Activated CD4-positive, alpha-beta T cell treated with anti-CD3 and anti-CD28 coated beads, Interleukin-2, Interleukin-6, amounts not matched to agents 100 ng/mL and 50 ng/mL, durations not matched to agents 16 hours and 8 hours (primary cell): ENCODE measurements at regions not wholly inside any gene's neighbourhood (a gene's known extent, or its start where the extent isn't known, plus 50 kb on each side); places are given as distances from the start of the nearest gene placed in this dataset.
"Not testable (repeated sequence)": the region's sequence is repeated elsewhere in the genome, so short reads cannot be mapped to it uniquely, and the experiment has no call there.

Experiments
- DNase-seq: peaks from one replicate; pipeline ENCODE4 v3.0.0-alpha.2; 2020

DNA sequence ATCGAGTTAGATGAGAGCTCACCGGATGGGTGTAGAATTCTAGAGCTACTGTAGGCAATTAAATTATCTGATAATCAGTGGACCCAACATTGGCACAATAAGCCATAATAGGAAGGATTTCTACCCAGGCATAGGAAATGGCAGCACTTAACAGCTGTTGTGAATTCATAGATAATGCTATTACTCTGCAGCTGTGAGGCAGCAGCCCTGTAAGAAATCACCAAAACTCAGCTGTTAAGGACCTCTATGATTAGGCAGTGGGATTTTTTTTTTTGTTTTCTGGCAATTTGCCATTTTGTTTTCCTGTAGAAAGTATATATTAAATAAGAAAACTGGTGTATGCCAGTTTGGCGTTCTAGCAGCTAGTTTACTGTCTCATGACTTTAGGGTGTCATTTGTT, 609.1 kb upstream of the SLC35B3 start:
- DNase-seq: no peak

DNA sequence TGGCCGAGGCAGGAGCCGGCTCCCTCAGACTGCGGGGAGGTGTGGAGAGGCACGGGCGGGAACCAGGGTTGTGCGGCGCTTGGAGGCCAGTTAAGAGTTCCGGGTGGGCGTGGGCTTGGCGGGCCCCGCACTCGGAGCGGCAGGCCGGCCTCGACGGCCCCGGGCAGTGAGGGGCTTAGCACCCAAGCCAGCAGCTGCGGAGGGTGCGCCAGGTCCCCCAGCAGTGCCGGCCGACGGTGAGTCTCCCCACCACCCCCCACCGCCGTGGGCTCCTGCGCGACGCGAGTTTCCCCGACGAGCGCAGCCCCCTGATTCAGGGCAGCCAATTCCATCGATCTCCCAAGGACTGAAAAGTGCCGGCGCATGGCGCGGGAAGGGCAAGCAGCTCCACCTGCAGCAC, 605.4 kb upstream of the SLC35B3 start:
- DNase-seq: no peak

DNA sequence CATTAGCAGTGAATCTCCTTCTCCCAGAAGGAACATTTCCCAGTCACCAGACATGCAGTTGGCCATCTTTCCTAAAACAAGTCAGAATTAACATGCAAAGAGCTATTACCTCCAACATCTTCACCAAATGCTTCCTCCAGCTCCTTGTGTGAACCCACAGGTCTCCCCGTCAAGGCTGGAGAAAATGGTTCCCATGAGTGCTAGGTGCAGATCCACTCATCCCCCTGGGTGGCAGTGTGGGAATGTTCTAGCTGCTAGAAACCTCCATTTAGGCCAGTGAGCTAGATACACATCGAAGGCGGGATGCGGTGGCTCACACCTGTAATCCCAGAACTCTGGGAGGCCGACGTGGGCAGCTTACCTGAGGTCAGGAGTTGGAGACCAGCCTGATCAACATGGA, 603.9 kb upstream of the SLC35B3 start:
- no peak for DNase-seq

DNA sequence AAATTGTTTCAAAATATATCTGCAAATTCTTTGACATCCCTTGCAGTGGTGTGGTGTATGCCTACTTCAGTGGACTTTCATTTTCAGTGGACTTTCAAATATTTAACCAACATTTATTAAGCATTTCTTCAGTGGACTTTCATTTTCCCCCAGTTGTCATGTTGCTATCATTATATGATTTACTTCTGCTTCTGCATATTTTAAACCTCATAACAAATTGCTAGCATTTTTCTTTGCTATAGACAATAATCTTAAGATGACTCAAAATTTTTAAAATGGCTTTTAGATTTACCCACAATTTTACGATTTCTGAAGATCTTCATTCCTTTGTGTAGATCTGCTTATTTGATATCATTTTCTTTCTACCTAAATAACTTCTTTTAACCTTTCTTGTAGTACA, 592.7 kb upstream of the SLC35B3 start:
- no peak for DNase-seq

DNA sequence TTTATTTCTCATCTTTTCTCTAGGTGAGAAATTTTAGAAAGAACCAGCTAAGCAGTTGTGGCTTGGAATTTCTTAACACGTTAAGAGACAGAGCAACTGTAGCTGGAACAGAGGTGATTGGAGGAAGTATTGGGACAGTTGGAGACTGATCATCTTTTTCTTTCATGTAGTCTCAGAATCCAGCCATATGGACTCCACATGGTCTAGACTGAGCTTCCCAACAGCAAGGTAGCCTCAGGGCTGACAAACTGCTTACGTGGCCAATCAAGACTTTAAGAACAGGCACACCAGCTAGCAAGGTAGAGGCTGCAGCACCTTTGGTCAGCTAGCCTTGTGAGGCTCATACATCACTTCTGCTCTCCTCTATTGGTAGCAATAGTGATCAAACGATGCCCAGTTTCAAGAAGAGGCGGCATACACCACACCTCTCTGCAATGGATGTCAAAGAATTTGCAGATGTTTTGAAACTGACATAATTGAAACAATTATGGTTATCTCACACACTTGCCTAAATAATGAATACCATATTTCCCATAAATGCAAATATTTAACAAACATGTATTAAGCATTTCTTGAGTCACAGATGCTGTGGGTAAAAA, 590.5 kb upstream of the SLC35B3 start:
- no peak for DNase-seq

DNA sequence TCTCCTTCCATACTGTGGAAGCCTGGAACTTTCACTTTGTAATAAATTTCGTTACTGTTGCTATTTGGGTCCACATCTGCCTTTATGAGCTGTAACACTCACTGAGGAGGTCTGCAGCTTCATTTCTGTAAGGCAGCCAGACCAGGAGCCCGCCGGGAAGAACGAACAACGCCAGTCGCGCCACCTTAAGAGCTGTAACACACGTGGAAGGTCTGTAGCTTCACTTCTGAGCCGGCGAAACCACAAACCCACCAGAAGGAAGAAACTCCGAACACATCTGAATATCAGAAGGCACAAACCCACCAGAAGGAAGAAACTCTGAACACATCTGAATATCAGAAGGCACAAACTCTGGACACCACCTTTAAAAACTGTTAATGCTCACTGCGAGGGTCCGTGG, 589.9 kb upstream of the SLC35B3 start:
- no peak for DNase-seq

DNA sequence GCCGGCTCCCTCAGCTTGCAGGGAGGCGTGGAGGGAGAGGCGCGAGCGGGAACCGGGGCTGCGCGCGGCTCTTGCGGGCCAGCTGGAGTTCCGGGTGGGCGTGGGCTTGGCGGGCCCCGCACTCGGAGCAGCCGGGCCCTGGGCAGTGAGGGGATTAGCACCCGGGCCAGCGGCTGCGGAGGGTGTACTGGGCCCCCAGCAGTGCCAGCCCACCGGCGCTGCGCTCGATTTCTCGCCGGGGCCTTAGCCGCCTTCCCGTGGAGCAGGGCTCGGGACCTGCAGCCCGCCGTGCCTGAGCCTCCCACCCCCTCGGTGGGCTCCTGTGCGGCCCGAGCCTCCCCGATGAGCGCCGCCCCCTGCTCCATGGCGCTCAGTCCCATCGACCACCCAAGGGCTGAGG, 588.9 kb upstream of the SLC35B3 start:
- not testable (repeated sequence) for DNase-seq

DNA sequence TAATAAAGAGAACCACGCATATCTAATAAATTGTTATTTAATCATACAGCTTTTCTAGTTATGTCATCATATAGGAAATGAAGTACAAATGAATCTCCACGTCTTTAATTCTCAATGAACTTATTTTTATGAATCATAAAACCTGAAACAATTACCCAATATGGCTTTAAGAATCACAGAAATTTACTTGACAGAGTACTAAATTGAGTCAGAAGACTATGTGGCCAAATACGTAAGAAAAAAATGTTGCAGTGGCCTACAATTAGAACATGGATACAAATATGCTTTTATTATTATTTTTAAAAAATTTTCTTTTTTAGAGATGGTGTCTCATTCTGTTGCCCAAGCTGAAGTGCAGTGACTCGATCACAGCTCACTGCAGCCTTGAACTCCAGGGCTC, 584.7 kb upstream of the SLC35B3 start:
- no peak for DNase-seq

DNA sequence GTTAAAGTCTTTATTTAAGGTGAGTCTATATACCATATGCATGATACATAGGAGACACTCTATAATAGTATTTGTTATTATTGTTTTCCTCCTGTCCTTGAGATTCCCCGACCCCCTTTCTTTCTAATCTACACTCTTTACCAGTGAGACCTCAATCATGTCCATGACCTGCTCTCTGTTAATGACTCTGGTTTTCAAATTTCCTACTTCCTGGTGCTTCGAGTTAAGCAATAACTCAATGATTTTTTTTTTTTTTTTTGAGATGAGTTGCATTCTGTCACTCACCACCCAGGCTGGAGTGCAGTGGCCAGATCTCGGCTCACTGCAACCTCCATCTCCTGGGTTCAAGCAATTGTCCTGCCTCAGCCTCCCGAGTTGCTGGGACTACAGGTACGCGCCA, 574.6 kb upstream of the SLC35B3 start:
- DNase-seq: no peak

DNA sequence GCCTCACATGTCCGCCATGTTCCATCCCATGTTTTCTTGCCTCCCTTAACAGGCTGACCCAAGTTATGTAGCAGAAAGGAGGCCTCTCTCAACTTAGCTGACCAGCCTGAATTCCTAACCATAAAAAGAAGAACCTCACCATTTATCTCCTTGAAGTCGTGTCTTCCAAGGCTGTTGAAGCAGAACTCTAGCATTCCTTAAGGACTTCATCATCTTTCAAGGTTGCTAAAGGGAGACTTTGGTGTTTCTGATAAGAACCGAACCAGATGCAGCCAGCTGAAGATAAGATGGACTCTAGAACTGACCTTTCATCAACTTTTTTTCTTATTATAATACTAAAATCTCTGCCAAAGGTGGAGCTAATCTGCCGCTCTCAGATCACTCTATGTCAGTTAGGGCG, 571.7 kb upstream of the SLC35B3 start:
- DNase-seq: no peak

DNA sequence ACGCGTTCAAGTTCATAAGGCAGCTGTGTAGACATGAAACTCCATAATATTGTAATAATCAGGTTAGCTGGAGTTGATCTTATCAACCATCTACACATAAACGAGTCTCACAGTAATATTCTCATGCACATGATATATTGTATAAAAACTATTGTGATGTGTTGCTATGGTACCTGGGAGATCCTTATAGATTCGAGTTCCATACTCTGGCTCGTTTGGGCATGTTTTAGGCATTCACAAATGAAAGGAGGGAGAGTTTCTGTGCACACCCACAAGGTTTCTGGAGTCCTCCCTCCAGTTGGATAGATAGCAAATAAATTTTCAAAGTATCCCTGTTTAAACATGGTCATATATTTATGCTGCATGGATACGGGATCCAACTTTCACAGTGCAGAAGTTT, 567.5 kb upstream of the SLC35B3 start:
- DNase-seq: no peak

DNA sequence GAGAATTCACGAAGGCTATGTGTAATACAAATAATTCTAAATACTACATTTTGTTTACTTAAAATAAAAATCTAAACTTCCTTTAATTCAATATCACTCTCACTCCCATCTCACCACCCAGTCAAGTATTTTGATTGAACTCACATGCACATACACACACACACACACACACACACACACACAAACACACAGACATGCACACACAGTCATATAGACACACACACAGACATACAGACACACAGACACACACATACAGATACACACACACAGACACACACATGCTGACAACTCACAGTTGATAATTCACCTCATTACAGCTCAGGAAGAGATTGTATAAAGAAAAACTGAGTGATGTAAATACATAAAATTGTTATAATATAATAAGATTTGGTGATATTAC, 559.8 kb upstream of the SLC35B3 start:
- no peak for DNase-seq

DNA sequence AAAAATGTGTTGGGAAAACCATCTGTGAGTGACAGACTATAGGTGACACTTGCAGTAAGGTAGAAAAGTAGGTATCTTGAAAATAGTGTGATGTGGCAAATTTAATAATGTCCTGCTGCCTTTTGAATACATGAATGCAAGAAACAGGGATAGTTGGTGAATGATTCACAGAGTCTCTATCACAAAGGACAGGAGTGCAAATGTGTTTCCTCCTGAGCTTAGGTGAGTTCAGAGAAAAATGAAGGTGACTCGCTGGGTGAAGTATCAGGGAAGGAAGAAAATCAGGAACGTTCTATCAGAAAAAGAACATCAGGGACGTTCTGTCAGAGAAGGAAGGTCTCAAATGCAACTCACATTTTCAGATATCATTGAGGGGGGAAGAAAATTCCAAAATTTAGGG, 557.8 kb upstream of the SLC35B3 start:
- DNase-seq: no peak

DNA sequence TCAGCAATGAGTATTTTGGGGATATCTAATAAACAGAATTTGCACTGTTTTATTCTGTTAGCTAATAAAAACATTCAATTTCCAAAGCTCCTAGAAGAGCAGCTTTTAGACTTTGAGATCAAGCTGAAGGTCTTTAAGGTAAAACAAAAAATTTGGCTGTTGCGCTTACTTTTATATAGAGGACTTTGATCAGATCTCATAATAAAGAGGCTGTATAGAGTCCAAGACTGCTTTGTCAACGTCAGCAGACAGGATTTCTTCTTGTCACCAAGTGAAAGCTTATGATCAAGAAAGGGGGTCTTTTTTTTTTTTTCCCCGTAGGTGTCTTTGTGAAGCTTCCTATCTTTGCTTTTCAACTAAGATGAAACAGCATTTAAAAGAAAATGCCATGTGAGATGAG, 556.5 kb upstream of the SLC35B3 start:
- DNase-seq: no peak

DNA sequence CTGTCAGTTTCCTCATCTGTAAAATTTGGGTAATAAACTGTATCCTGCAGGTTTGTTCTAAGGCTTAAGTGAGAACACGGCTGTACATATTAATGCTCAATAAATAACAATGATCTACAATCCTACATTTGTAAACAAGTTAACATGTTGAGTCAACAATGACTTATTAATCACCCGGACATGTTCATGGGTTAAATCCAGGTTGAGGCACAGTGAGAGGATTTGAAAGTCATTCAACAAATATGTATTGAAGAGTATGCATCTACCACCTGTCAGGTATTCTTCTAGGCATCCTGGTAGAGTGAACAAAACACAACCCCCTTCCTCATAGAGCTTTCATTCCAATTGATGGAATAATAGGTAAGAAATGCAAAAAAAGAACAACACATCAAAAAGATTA, 554.7 kb upstream of the SLC35B3 start:
- DNase-seq: no peak

DNA sequence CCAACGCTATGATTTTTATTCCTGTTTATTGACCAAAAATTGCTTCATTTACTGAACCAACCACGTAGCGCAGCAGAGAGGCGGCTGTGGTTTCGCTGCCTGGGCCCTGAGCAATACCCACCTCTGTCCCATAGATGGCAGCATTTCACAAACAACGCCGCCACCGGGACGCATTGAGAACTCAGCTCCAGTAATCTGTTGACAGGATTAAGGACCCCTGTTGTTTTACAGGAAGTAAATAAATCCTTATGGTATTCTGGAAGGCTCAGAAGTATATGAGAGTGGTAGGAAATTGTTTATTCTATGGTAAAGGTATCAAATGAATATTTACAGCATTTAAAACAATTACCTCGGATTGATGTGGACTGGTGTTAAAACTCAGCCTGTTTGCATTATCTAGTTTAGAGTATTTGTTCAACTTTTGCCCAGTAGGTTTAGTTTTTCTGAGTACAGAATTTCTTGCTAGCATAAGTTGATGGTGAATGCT, 547.9 kb upstream of the SLC35B3 start:
- DNase-seq: peak; percentile 71

DNA sequence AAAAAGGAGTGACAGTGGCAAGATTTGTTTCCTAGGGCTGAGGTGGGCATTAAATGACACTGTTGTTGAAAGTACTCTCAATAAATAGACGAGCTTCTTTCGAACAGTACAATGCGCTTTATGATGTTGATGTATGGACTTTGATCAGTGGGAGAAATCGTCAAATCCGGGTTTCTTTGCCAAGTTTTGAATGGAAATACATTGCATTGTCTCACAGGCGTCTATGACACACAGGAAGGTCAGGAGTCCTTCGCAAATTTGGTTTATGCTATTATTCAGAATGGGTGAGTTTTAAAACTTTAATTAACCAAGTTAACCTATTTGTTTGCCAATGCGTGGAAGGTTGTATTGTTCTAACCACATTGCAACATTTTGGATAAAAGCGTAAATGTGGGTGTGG, 547.3 kb upstream of the SLC35B3 start:
- no peak for DNase-seq

DNA sequence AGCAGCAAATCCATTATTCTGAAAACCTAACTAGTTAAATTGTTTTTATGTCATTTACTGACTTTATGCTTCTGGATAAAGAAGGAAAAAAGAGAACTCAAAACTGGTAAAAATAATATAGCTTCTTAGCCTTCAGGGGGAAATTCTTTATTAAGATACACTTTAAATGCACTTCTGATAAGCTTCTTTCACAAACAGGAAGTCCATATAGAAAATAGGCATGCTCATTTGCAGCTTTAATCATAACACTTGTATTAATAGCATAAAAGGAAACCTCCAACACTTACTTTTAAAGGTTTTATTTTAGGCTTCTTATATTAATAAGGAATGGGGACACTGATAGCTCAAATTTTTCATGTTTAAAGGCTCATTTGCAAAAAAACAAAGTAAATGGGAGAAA, 538.0 kb upstream of the SLC35B3 start:
- DNase-seq: no peak

DNA sequence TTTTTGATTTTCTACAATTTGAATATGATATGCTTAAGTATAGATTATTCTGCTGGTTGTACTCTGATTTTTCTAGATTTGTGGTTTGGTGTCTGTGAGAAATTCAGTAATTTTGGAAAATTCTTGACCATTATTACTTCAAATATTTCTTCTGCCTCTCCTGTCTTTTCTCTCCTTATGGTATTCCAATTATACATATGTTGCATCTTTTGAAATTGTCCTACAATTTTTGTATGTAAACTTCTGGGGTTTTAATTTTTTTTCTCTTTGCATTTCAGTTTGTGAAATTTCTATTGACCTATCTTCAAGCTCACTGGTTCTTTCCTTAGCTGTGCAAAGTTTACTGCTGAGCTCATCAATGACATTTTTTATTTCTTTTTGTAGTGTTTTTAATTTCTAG, 534.4 kb upstream of the SLC35B3 start:
- no peak for DNase-seq

DNA sequence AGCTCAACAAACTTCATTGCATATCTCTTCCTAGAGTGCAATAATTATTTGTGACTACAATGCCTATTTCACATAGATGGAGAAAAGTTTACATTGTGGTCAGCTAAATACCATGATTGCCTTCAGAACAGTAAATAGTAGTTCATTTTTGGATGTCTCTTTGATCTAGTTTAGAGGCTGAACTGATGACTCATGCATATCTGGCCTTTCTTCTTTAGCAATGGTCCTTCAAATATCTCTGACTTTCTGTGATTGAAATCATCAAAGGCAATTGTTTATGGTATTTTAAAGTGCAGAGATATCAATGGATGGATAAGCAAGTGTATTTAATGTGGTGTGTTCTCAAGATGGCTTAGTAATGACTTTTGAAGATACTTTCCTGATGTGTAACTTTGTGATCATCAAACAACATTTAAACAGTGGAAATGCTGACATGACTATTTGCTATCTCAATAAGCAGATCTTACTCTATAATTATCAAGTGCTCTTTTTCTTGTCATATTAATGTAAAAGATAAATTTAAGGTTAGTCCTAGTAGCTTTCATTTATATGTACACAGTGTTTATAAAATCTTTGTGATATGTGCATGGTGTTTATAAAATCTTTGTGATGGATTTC, 523.7 kb upstream of the SLC35B3 start:
- no peak for DNase-seq

DNA sequence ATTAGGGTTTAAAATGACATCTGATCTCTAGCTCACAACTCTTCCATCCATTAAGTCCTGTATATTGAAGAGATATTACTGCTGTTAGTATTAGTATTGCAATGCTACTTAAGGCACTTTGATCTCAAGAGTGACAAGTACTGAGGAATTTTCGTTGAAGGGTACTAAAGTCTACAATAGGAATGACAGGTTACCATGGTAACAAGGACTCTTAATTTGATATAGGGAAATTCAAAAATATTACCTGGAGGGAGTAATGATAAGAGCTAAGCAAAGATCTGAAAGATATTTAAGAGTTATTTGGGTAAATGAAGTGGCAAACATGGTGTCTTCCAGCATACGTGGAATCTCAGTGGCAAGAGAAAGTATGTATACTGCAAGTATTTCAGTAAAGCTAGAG, 518.0 kb upstream of the SLC35B3 start:
- no peak for DNase-seq

DNA sequence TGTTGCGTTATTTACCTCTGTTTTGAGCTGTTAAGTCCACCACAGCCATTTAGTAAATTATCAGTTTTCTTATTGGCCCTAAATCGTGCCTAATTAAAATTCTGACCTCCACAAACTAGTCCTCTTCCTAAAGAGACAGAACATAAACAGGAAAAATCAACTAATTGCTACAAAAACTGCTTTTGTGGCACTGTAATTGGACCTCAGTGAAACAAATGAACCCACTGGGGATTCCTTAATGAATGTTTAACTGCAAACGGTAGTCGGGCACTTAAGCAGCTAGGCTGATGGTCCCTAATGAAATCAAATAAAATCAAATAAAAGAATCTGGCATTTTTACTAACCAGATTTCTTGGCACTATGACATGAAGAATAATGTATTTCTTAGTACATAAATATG, 513.4 kb upstream of the SLC35B3 start:
- no peak for DNase-seq

DNA sequence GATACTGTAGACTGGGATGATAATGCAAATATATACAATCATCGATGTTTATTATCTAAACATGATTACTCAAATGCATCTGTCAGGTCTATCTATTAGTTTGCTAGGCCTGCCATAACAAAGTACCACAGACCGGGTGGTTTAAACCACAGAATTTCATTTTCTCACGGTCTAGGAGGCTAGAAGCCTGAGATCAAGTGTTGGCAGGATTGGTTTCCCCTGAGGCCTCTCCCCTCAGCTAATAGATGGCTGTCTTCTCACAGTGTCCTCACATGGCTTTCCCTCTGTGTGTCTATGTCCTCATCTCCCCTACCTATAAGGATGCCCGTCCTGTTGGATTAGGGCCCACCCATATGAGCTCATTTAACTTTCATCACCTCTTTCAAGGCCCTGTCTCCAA, 512.6 kb upstream of the SLC35B3 start:
- no peak for DNase-seq

DNA sequence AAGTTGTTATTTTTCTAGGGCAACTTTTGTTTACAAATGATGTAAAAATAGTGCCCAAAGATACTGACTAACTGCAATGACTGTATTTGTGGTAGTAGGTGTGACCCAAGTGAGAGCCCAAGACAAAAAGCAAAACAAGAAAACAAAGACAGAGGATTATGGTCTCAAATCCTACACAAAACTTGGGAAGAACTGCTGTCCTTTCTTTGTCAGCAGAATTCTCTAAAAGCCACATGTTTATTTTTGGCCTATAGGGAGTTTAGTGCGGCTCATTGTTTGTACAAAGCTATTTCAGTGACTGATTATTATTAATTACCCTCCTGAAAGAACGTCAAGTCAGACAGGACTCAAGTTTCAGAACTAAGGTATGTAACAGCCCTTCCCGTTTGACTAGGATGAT, 509.2 kb upstream of the SLC35B3 start:
- no peak for DNase-seq

DNA sequence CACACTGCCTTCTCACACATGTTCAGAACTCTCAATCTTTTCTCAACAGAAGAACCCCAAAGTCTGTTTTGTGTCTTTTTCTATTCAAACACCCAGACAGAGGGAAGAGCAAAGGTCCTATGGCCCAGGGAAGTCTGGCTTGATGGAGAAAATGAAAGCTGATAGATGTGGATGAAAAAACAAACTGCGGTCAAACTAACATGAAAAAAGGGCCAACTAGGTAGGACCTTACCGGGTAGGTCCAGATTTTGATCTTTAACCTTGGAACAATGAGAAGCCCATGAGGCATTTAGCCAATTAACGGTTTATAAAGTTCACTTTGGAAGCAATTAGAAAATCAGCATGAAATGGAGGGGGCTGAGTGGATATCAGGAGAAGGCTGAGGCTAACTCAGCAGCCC, 507.7 kb upstream of the SLC35B3 start:
- DNase-seq: no peak
